Heart left ventricle (tissue), 16 donors: ENCODE measurements at regions not wholly inside any gene's neighbourhood (a gene's known extent, or its start where the extent isn't known, plus 50 kb on each side); places are given as distances from the start of the nearest gene placed in this dataset.

ENCODE experiments used
- ATAC-seq, 4 donors: fragments of 200-7000 bp; cut with Tn5 transposase; one replicate each; pipeline ENCODE4 v1.9.1; 2020 to 2022; ENCODE audit warnings: moderate library complexity in 4 of 4, mild to moderate bottlenecking in 3 of 4, moderate number of reproducible peaks in 1 of 4
- DNase-seq, 5 donors: peaks; one replicate each; pipeline ENCODE4 v3.0.0-alpha.2; 2020
- H3K27ac ChIP-seq, 12 donors: fragments of 200-600 bp; sonication (generic) in 4 of 12; one replicate each; pipeline versions ENCODE4 v1.5.0 to v1.8.0; 2016 to 2022; ENCODE audit warnings: mild to moderate bottlenecking in 2 of 12
- H3K27me3 ChIP-seq, 9 donors: fragments of 200-600 bp; sonication (generic) in 2 of 9; one replicate each; pipeline versions ENCODE4 v1.5.1 to v1.8.0; 2016 to 2022; ENCODE audit warnings: mild to moderate bottlenecking in 3 of 9
- H3K36me3 ChIP-seq, 9 donors: fragments of 200-600 bp; sonication (generic) in 2 of 9; one replicate each; pipeline versions ENCODE4 v1.5.0 to v1.8.0; 2018 to 2022; ENCODE audit warnings: mild to moderate bottlenecking in 2 of 9
- H3K4me1 ChIP-seq, 12 donors: fragments of 200-600 bp; sonication (generic) in 4 of 12; one replicate each; pipeline versions ENCODE4 v1.5.0 to v1.8.0; 2016 to 2022; ENCODE audit warnings: mild to moderate bottlenecking in 3 of 12
- H3K4me3 ChIP-seq, 12 donors: fragments of 200-600 bp; sonication (generic) in 4 of 12; one replicate each; pipeline versions ENCODE4 v1.5.0 to v1.8.0; 2017 to 2022; ENCODE audit warnings: mild to moderate bottlenecking in 9 of 12, moderate library complexity in 4 of 12
- H3K9me3 ChIP-seq, 12 donors: fragments of 200-600 bp; sonication (generic) in 4 of 12; one replicate each; pipeline versions ENCODE4 v1.5.0 to v1.8.0; 2016 to 2022; ENCODE audit warnings: mild to moderate bottlenecking in 1 of 12
- POLR2A ChIP-seq, 2 donors: fragments of 450-650 bp; IDR thresholded peaks; one replicate each; pipeline ENCODE4 v1.6.1; 2017; ENCODE audit warnings: antibody characterized with exemption in 2 of 2, mild to moderate bottlenecking in 2 of 2, moderate library complexity in 2 of 2
- WGBS, 4 donors: extraction: QIAGEN DNeasy Blood & Tissue Kit in 2 of 4; methylation state at CpG; one replicate each; pipeline versions ENCODE4 v1.1.5 to v1.1.7; 2013 to 2018; 5-methylcytosine and 5-hydroxymethylcytosine counted together
- intact Hi-C, 10 donors: fragments of 100-400 bp; cut with DNase I; formaldehyde crosslinking; loops; one replicate each; pipeline versions ENCODE4 v1.11.1 to v1.14.2; 2022
- TF ChIP-seq, protein P1 (sequence below), 12 donors: fragments of 200-600 bp; sonication (generic) in 4 of 12; IDR thresholded peaks; one replicate each; pipeline versions ENCODE4 v1.5.0 to v1.8.0; 2018 to 2022; ENCODE audit warnings: antibody characterized with exemption in 12 of 12, mild to moderate bottlenecking in 5 of 12
- donor health status: ischemic (EF 13 %, LVEDD 7.1; RV severe dilation, severe dysfunction).
- donor health status: healthy with polysubstance abuse.
- donor health status: DM: no; HTN: yes; CAD: no.
- donor health status: DM: no; HTN: no; CAD: no.
- donor health status: ischemic (EF 25% LVEDD 6.9; RV normal size, moderate dysfunction).
- donor health status: ischemic (EF 25% LVEDD 5.7; RV mildly dilated, moderate dysfunction).
- donor health status: healthy.
- donor health status: DM: yes; HTN: yes; CAD: no.
- donor health status: ischemic (EF 35%, LVEDD 5.7; RV mildly dilated, moderate dysfunction).
- donor health status: nonischemic (EF 11% LVEDD 7.7; RV severe dilation, severe dysfunction).
- donor health status: DM: yes; HTN: yes; CAD: no.
- donor health status: PGD.
- donor health status: ischemic (EF 29% LVEDD 5.4; RV normal size, mild dysfunction).
- donor health status: nonischemic (EF 23%, LVEDD 6.1; RV moderate dilation, normal function).

DNA sequence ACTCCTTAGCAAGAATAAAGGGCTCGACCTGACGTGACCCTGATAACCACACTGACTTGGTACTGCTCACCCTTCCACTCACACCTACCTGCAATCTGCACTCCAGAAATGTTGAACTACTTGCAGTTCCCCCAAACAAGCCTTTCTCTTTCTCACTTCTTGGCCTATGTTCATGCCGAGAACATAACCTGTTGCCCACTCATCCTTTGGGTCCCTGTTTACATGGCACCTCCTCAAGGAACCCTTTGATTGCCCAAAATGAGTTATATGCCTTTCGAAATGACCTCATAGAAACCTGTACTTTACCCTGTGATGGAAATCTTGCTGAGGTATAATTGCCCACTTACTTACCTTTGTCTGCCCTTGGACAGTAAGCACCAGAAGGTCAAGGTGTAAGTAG, 96.2 kb downstream of the TMCO5A start:
- TF ChIP-seq POLR2A (IDR thresholded peaks at IDR 0.05) = no peak
- TF ChIP-seq, protein P1, sequence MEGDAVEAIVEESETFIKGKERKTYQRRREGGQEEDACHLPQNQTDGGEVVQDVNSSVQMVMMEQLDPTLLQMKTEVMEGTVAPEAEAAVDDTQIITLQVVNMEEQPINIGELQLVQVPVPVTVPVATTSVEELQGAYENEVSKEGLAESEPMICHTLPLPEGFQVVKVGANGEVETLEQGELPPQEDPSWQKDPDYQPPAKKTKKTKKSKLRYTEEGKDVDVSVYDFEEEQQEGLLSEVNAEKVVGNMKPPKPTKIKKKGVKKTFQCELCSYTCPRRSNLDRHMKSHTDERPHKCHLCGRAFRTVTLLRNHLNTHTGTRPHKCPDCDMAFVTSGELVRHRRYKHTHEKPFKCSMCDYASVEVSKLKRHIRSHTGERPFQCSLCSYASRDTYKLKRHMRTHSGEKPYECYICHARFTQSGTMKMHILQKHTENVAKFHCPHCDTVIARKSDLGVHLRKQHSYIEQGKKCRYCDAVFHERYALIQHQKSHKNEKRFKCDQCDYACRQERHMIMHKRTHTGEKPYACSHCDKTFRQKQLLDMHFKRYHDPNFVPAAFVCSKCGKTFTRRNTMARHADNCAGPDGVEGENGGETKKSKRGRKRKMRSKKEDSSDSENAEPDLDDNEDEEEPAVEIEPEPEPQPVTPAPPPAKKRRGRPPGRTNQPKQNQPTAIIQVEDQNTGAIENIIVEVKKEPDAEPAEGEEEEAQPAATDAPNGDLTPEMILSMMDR (IDR thresholded peaks at IDR 0.05) = no peak
- Histone ChIP-seq H3K9me3 (no peaks in the 10 kb centered on the region), H3K36me3 (no peaks in the 10 kb centered on the region), H3K4me1 (no peaks in the 10 kb centered on the region), H3K27ac (no peak overlapping the region), H3K27me3 (peaks cover 0 to 3% (median 0%) of the 10 kb centered on the region in 9 donors), H3K4me3 (no peak overlapping the region)
- intact Hi-C loops = no loop called here
- no peak for ATAC-seq
- WGBS, 4 donors = 91 to 94% (median 94%) methylated on average over 4 of the region's 4 CpGs
- no peak for DNase-seq

DNA sequence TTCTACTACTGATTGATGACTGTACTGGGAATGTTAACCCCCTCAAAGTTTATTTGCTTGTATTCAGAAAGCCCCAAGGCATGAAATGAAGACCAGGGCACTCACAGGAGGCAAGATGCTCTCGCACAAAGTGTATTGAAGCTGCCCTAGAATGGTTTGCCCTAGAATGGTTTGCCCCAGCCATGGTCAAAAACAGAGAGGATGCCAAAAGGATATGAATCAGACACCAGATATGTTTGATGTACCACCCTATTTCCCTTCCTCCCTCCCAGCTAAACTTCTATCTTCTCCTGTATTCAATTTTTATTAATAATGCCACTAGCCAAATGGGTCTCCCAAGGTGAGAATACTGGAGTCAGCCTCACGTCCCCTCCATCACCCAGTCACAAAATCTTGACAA, 101.3 kb downstream of the TMCO5A start:
- DNase-seq = no peak
- Histone ChIP-seq H3K27ac (no peak overlapping the region), H3K27me3 (peaks cover 0 to 3% (median 0%) of the 10 kb centered on the region in 9 donors), H3K4me3 (no peak overlapping the region), H3K36me3 (no peaks in the 10 kb centered on the region), H3K9me3 (no peaks in the 10 kb centered on the region), H3K4me1 (no peaks in the 10 kb centered on the region)
- 83 to 91% (median 87%) methylated on average over 2 of the region's 2 CpGs for WGBS, 4 donors
- intact Hi-C loops = no loop called here
- ATAC-seq = no peak
- TF ChIP-seq POLR2A (IDR thresholded peaks at IDR 0.05) = no peak
- TF ChIP-seq, protein P1 (IDR thresholded peaks at IDR 0.05) = no peak

DNA sequence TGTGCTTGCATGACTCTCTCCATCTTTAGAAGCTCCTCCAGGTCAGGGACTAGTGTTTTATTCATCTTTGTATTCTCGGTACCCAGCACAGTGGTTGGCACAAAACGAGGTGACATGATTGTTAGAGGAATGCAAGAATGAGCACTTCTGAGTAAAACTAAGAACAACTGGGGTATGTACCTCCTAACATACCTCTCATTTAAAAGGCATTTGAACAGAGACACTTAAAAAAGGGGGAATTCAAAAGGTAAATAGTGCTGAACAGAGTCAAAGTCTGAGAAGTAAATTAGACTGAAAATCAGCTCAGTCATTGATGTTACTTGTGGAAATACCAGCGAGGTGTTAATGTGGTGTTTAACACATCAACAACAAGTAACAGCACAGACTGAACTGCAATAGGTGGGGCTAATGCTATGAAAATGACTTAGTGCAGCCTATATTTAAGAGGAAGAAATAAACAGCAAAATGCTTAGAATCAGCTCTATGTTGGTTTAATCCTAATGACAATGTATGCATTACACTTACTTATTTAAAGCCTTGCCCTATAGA, 102.4 kb downstream of the TMCO5A start:
- Histone ChIP-seq H3K4me3 (no peak overlapping the region), H3K4me1 (peaks cover 0 to 6% (median 0%) of the 10 kb centered on the region in 12 donors), H3K36me3 (no peaks in the 10 kb centered on the region), H3K27ac (no peak overlapping the region), H3K27me3 (peaks cover 0 to 3% (median 0%) of the 10 kb centered on the region in 9 donors), H3K9me3 (no peaks in the 10 kb centered on the region)
- ATAC-seq (no peak), DNase-seq (no peak)
- 76 to 83% (median 80%) methylated on average over 3 of the region's 3 CpGs for WGBS, 4 donors
- intact Hi-C loops = no loop called here
- TF ChIP-seq, protein P1 (IDR thresholded peaks at IDR 0.05) = no peak
- TF ChIP-seq POLR2A (IDR thresholded peaks at IDR 0.05) = no peak

DNA sequence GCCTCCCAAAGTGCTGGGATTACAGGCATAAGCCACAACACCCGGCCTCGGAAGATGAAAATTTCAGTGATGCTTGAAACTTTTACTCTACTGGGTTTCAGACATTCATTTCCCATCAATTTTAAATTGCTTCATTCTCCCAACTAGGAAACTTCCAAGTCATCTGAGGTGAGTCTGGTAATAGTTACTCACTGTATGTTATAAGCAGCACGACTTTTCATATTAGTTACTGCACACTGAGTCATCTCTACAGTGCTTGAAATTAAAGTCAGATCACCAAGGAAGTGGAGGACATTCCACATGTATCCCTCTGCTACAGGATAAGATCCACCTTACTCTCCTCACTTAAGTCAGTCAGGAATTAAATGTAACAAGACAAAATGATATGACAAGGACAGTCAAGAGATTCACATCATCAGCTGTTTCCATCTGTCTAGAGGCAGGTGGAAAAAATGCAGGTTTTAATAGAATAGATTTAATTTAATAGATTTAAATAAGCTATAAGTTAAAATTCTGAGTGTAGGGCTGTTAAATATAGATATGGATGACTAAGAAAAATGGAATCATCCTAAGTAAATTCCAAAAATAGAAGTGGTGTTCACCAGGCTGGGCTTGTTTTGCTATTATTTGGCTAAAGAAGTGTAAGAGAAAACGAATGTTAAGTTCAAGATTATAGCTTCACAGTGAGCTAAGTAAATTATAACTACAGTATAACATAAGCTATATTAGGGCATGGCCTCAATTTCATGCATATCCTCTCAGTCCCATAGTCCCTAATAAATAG, 104.4 kb downstream of the TMCO5A start:
- H3K4me3 ChIP-seq = no peak overlapping the region
- DNase-seq (no peak), ATAC-seq (no peak)
- WGBS, 4 donors = 82 to 86% (median 84%) methylated on average over 4 of the region's 4 CpGs
- intact Hi-C loops = no loop called here
- H3K36me3 ChIP-seq = no peaks in the 10 kb centered on the region
- H3K27ac ChIP-seq = no peak overlapping the region
- H3K9me3 ChIP-seq = no peaks in the 10 kb centered on the region
- no peak for TF ChIP-seq POLR2A (IDR thresholded peaks at IDR 0.05)
- TF ChIP-seq, protein P1 (IDR thresholded peaks at IDR 0.05) = no peak
- H3K27me3 ChIP-seq = peaks cover 0 to 3% (median 0%) of the 10 kb centered on the region in 9 donors
- peaks cover 0 to 24% (median 0%) of the 10 kb centered on the region in 12 donors for H3K4me1 ChIP-seq
